ENCODE measurements at regions not wholly inside any gene's neighbourhood (a gene's known extent, or its start where the extent isn't known, plus 50 kb on each side); places are given as distances from the start of the nearest gene placed in this dataset.

DNA sequence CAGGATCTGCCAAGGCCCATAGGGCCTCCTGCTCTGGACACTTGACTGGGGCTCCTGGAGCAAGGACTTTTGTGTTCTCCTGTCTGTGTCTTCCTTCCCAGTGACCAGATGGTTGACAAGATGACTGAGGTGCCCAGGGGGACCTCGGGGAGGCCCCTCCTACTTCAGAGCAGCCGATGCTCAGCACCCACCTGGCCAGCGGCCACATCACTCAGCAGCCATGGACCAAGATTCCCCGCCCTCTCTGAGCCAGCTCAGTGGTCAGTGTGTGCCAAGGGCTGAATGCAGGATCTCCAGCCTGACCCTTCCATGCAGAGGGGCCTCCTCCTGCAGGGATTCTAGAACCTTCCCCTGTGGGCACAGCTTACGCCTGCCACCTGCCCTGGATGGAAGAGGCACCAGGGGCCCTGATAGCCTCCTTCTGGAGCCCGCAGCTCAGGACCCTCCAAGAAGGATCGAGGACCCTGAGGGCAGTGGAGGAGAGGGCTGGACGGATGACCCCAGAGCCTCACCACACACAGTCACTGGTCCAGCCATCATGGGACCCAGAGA lies 87.4 kb upstream of the GPC1 start:
- no peak for DNase-seq

DNA sequence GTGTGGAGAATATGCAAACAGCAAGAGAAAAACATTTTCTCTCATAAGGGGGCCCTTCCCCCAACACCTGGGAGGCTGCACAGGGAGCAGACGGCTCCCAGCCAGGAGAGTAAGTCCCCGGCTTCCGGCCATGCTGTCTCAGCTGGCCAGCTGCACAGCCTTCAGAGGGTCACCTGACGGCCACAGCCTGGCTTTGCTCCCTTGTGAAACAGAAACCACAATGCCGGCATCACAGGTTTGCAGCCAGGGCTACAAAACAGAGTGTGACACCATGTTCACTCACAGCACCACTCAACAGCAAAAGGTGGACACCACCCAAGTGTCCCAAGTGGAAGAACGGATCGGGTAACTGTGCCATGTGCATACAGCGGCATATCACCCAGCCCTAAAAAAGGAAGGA lies 86.9 kb upstream of the GPC1 start:
- no peak for DNase-seq

DNA sequence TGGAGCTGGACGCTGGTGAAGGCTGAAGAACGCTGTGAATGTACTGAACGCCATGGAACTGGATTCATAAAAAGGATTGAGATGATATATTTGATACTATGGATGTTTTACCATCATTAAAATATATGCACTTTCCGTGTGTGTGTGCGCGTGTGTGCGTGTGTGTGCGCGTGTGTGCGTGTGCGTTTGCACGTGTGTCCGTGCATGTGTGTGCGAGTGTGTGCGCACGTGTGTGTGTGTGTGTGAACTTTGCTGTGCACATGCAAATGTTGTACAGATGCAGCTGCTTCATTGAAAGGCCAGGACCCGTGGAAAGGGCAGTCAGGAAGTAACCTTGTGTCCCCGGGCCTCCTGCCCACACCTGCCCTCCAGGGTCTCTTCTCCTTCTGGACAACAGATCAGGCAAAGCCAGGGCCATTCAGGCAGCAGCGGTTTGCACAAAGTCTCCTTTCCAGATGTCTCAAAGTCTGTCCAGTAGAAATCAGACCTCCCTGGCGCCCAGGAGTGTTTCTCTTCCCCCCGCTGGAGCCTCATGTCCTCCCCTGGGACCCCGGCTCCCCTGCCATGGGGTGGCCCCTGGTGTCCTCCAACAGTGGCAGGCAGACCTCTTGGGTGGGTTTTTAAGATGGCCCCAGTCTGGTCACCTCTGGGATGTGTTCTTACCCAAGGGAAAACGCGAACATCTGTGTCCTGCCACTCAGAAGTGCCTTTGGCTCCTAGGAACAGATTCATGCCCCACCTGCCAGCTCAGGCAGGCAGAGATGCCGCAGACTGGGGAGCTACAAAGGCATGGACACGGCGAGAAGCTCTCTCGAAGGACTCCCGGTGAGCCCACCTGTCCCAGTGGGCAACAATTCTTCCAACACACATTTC lies 86.1 kb upstream of the GPC1 start:
- no peak for DNase-seq

DNA sequence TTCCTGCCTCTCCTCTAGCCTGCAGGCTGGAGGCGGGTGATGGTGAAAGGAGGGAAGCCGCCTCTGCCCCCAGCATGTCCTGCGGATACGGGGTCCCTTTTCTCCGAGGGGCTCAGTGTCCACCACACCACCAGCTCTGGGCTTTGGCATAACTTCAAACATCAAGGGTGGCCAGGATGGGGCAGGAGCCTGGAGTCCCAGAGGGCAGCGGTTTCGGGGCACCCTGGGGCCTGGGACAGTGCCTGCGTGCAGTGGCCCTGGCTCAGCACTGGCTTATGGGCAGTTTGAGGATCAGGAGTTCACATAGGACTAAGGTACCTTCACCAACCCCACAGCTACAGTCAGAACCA lies 85.5 kb upstream of the GPC1 start:
- DNase-seq = no peak

DNA sequence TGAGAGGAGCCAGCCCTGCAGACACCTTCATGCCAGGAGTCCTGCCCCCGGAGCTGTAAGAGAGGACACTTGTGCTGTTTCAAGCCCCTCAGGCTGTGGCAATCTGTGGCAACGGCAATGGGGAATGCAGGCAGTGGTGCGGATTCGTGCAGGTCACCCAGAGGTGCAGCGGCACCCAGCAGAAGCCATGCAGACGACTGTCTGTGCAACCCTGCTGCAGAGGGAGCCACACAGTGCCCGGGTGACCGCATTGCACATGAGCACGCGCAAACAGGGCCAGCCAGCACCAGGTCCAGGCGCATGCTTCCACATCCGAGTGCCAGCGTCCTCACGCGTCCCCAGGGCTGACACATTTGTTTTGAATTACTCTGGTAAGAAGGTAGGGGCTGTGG lies 84.8 kb upstream of the GPC1 start:
- DNase-seq = no peak

DNA sequence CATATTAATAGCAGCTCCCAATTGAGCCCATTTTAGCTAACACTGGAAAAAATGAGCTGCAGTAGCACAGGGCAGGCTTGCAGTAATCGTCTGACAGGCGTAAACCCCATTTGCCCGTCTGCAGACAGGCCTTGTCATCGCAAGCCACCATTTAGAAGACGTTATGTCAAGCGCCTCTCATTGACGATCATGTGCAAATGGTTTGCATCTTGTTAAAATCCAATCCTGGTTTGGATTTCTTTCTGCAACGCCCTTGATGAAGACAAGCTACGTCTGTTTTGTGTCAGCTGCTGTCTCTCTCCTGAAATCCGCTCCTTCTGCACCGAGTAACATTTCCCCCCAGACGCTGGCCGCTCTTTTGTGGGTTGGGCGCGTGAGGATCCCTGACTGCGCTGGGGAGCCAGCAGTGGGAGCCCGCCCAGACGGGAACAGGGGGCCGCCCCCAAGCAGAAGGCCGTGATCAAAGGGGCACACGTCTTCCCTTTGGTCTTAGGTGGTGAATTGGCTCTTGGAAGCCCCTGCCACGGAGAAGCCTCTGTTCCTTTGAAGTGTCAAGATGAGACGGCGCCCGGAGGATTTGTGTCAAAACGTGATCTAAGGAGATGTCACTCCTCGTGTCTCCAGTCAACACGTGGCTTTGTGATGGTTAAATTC lies 84.2 kb upstream of the GPC1 start:
- no peak for DNase-seq

DNA sequence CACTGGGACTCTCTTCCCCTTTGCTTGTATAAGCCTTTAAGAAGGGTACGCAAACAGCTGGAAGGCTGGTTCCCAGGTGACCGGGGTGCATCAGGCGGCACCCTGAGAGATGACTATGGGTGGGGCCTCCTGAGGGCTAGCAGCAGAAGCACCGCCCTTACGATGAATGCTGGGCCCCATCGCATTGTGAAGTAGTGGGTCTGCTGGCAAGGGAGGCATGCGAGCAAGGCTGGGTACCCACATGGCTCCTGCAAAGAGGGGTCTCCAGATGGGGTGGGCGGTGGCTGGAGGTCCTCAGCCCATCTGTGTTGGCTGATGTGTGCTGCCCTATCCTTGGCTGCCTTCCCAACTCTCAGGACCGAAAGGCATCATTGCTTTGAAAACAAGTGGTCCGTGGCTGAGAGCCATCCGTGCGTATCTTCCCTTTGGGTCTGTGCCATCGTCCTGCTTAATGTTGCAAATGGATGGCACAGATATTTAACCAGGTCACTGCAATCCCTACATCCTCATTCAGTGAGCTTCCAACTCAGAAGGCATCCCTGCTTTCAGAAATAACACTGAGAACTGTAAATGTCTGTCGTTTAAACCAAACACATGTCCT lies 83.5 kb upstream of the GPC1 start:
- DNase-seq = no peak

DNA sequence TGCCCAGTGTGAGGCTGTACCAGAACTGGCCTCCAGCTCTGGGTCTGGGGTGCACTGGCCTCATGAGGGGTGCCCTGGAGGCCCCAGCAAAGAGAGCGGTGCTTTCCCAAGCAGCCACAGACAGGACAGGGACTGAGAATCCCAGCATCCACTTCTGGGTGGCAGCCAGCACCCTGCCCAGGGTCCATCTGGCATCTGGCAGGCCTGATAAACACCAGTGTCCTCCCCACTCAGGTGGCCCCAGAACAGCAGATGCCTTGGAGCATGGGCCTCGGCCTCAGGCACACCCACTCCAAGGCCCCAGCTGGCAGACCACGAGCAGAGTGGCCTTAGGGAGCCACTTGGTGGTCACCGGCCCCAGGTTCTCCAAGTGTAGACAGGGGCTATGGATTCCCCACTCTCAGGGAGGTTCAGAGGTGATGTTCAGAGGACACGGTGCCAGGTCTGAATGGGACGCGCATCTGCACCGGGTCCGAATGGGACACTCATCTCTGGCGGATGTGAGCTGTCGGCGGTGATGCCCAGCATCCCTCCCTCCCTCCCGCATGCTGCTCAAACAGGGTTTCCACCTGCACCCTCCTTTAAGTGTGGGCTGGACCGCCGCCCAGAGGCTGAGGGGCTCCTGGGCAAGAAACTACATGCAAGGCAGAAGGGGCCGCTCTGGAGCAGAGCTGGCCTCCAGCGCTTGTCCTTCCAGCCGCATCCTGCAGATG lies 82.2 kb upstream of the GPC1 start:
- DNase-seq = no peak

DNA sequence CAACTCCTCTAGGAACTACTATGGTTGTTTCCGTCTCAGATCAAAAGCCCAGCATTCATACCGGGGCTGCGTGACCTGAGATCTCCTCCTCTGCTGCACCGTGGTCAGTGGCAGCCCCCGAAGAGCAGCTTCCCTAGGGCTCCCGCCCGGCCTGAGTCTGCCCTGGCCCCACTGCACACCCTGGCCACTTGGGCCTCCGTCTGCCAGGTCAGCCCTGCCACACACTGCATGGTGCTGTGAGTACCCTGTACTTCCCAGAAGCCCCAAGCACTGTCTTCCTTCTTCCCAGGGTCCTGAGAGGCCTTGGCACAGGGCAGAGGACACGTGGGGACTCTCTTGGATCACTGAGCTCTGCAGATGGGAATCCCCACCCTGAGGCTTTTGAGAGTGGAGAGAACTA lies 81.5 kb upstream of the GPC1 start:
- no peak for DNase-seq

DNA sequence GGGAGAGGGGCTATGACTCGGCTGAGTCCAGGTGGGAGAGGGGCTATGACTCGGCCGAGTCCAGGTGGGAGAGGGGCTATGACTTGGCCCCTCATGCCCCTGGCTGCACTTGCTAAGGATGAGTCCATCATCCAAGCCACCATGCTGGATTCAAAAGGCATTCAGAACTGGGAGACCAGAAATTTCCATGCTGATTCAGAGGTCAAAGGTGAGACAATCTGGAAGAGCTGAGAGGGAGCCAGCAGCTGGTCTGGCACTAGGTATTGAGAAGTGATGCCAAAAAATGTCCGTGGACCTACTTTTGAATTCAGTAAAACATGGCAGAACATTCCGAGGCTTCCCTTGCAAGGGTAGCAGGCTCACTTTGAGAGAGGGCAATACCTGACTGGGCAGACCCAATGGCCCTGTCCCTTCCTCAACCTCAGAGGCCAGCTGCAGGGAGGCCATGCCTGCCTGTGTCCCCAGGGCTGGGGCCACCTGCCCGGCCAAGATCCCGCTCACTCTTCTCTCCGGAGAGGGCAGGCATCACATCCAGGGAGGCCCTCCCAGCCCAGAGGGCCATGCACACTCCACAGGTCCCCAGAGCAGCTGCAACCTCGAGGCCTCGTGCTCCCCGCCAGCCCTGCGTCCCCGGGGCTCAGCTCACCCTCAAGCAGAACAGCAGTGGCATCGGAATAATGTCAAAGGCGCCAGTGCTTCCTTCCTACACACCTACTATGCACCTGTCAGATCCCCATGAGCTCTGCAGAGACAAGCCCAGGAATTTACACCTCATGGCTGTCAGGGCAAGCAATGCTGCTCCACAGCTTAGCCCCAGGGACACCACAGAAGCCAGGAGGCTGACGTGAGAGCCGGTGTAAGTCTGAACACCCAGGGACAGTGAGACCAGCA lies 80.2 kb upstream of the GPC1 start:
- no peak for DNase-seq

DNA sequence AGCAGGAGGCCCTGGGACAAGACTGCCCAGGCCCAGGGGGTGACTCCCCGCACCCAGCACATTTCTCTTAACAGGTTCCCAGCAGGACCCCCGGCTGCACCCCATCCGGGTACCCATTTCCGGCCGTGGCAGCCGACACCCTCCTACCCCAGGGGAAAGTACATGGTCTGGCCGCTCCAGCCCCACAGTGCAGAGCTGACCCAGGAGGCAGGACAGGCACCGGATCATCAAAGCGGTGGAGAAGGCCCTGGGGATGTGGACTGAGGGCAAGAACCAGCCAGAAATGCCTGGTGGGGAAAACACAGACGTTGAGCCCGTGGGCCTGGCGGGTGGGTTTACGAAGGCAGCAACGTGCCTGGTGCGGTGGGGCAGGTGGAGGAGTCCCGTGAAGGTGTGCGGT lies 79.5 kb upstream of the GPC1 start:
- no peak for DNase-seq

DNA sequence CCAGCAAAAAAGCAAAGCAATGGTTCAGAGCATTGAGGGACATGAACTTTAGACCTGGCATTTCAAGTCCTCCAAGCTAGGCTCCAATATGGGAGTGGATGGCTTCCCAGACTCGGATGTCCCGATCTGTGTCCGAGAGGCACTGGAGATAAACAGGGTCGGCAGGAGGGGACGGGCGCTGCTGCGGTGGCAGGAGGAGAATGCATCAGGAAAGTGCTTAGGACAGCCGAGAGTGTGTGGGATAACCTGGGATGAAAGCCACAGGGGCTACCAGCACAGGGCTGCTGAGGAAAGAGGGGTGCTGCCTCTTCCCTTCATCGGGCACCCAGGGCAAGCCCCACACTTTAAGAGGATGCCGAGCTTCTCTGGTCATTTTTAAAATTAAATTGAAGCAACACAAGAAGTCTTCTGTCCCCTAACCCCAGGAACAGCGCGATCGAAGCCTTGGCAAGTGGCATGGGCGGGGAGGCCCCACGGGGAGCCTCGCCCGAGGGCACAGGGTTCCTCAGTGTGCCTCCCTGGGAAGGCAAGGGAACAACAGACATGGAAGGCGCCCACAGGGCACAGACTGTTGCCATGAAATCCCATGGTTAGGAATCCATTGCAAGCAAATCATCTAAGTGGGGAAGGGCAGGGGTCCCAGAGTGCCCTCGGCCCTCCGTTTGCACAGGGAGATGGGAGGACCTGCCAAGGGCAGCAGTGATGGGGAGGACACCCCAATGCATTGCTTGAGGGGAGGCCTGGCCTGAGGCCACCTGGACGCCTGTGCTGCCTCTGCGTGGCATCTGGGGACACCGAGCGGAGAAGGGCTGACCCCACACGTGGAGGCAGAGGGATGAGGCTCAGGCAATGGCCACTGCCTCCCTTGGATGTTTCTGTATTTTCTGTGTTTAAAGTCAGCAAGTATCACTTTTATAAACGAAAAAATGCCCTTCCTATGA lies 78.5 kb upstream of the GPC1 start:
- DNase-seq = no peak

DNA sequence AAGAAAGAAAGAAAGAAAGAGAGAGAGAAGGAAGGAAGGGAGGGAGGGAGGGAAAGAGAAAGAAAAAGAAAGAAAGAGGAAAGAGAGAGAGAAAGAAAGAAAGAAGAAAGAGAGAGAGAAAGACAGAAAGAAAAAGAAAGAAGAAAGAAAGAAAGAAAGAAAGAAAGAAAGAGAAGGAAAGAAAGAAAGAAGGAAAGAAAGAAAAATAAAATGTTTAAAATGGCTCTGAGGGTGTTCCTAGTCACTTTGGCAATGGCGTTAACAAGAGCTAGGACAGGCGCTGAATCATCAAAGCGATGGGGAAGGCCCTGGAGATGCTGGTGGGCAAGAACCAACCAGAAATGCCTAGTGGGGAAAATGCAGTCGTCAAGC lies 77.8 kb upstream of the GPC1 start:
- DNase-seq = no peak

DNA sequence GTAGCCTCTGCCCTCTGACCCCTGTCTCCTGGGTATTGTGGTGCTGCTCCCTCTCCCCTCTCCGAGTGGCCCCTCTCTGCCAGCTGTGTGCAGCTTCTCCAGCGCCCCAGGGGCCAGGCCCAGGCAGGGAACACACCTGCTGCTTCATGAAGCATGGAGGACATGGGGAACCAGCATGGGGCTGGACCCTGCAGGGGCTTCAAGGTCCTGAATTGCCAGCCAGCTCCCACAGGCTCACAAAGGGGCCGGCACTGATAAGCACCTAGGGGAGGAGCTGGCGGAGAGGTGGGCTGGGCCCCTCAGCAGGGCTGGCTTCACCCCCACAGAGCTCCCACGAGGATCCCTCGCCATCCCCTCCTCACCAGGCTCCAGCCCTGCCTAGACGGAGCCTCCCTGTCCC lies 77.4 kb upstream of the GPC1 start:
- DNase-seq = no peak

DNA sequence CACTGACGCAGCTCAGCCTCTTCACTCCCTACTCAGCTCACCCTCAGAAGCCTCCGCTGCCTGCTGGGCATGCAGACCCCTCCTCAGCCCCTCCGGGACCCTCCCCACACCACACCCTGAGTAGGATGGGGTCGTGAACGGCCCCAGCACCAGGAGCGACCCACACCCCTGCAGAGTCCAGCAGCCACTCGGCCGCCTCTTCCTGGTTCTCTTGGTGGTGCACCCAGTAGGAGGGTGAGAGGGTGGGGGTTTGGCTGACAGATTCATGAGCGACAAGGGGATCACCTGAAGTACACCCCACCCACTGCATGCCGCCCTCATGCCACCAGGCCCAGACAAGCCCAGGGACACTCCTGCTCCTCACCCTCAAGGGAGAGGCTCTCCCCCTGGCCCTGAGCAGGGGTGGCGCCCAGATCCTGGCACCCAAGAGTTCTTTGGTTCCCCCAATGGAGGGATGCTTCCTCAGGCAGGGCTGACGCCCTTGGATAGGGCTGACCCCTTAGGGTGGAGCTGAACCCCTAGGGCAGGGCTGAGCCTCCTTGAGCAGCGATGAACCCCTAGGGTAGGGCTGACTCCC lies 76.6 kb upstream of the GPC1 start:
- DNase-seq = no peak

DNA sequence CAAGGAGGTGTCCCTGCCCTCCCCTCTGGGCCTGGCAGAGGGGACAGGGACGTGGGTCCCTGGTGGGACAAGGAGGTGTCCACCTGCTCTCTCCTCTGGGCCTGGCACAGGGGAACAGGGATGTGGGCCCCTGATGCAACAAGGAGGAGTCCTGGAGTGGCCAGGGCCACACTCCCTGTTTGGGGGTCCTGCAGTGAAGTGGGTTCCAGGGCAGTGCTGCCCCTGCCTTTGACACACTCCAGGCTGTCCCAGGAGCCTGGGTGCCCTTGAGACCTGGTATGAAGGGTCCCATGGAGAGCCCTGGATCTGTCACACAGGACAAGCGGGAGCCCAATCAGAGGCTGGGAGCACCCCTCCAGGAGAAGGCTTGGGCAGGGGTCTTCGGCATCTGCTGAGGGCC lies 75.8 kb upstream of the GPC1 start:
- no peak for DNase-seq

DNA sequence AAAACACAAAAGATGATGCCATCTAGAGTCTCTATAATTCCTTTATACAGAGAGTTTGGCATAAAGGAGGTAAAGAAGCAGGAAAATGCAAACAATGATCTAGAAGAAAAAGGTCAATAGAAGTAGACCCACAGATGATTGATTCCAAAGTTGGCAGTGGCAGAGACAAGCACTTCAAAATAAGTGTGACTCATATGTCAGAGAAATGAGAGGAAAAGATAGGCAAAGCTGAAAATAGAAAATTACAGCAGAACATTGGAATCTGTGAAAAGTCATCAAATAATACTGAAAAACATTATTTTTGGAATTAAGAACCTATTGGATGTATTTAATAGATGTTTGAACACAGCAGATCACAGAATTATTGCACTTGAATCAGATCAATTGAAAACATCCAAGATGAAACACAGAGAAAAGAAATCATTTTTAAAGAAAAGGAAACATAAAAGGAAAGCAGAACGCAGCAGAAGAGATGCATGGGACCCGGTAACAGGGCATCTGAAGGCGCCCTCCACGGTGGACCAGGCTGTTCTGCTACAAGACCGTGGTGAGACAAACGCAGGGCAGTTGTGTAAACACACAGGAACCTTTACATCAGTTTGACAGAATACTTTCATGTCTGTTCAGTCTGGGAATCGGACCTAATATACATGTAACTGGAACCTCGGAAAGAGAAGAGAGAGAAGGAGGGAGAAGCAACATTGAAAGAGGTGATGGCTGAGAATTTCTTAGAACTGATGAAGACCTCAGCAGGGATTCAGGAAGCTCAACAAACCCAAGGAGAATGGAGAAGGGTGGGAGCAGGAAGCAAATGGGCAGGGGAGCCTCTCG lies 74.6 kb upstream of the GPC1 start:
- no peak for DNase-seq

DNA sequence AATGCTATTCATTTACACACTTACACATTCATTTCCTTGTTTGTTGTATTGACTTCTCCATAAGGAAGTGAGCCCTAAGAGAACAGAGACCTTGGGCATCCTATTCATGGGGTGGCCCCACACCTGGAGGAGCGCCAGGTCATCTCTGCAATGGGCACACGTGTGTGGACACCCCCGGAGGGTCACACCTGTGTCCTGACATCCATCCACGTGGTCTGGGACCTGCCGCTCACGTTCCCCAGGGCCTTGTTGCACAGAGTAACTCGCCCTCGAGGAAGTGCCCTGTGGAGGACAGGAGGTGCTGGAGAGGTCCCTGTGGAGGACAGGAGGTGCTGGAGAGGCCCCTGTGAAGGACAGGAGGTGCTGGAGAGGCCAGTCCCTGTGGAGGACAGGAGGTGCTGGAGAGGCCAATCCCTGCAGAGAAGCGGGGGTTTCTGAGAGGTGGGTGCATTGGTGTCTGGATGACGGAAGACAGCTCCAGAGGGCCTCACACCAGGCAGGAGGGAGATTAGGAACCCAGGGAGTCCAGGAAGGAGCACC lies 73.2 kb upstream of the GPC1 start:
- DNase-seq = no peak

All from central memory CD4-positive, alpha-beta T cell (primary cell).